ENCODE measurements at regions not wholly inside any gene's neighbourhood (a gene's known extent, or its start where the extent isn't known, plus 50 kb on each side); places are given as distances from the start of the nearest gene placed in this dataset.
"Not testable (repeated sequence)": the region's sequence is repeated elsewhere in the genome, so short reads cannot be mapped to it uniquely, and the experiment has no call there.

- DNase-seq: not testable (repeated sequence)
Observed at GRCh38 chr2:54031288-54031687, 60.5 kb upstream of the PSME4 start.

DNA sequence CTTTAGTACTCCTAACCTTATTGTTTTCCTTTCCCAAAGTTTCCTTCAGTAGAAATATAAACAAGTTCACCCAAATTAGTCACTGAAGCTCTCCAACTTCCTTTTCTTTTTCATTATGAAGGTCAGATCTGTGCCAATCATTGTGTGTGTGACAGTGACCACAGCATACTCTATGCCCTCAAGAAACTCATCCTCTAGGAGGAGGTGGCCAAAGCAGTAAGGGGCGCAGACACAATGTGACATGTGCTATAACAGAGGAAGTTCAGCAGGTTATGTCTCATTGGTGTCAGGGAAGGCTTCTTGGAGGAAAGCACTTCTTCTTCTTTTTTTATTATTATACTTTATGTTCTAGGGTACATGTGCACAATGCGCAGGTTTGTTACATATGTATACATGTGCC, 60.0 kb upstream of the PSME4 start:
- DNase-seq: no peak

DNA sequence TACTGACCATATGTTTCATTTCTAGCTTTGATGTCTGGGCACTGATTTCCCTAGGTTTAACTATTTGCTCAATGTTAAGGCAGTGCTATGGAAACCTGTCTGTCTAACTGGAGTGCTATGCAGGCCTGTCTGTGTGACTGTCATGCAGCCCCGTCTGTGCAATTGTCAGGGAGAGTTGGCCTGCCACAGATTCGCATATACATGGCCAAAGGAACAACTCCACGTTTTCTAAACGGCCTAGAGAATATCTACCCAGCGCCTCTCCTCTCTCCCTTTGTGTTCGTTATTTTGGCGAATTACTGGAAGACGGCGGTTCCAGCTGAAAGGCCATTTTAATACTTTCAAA, 59.6 kb upstream of the PSME4 start:
- DNase-seq: no peak

- no peak for DNase-seq
Observed at GRCh38 chr2:54029721-54030395, 59.1 kb upstream of the PSME4 start.

- not testable (repeated sequence) for DNase-seq
Observed at GRCh38 chr2:54025463-54026075, 54.8 kb upstream of the PSME4 start.

GRCh38 chr2:54024576-54024975, 53.8 kb upstream of the PSME4 start:
- no peak for DNase-seq

DNA sequence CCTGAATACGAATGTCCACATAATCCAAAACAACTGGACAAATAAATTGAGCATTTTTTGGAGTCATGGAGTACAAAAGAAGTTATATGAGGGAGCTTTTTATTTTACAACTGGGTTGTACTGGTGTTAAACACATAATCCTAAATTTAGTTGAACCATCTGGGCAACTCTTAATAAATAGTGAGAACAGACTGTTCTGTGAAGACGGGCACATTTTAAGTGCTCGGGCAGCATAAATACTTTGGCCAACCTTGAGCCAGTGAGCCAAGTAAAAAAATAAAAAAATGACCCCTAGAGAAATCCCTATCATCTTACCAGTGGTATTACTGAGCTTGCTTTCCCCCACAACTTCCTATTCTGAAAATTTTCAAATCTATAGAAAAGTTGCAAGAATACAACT, 50.9 kb upstream of the PSME4 start:
- no peak for DNase-seq

DNA sequence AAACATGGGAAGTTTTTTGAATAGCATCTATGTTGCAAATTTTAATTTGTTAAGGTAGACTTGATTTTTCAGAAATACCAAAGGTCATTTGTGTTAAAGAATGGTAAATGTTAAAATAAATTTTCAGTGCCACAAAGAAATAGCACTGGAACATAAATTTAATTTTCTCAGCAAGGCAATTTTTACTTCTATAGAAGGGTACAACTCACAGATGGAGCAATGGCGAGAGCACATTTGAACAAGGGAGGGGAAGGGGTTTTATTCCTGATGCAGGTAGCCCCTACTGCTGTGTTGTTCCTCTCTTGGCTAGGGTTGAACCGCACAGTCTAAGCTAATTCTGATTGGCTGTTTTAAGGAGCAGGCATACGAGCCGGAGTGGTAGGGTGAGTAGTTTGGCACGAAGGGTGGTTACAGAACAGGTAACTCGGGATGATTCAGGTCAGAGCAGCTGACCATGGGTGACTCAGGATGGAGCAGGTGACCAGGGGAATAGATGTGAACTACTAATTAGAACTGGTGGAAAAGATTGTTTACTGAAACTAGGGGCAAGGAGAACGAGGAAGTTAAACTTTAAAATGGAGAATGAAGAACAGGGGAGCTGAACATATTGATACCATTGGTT, 50.1 kb upstream of the PSME4 start:
- DNase-seq: no peak
